Epidermal melanocyte (primary cell): ENCODE measurements at regions not wholly inside any gene's neighbourhood (a gene's known extent, or its start where the extent isn't known, plus 50 kb on each side); places are given as distances from the start of the nearest gene placed in this dataset.

Experiments
- DNase-seq: peaks from one replicate; pipeline ENCODE4 v3.0.0; 2011; ENCODE audit warnings: low spot score; ENCODE audit not compliant: insufficient read length

- DNase-seq: no peak
Measured at GRCh38 chr7:89914711-89915110, 239.6 kb upstream of the STEAP1 start.

GRCh38 chr7:89926194-89926593, 228.1 kb upstream of the STEAP1 start:
- no peak for DNase-seq

- no peak for DNase-seq
Measured at GRCh38 chr7:89926701-89927100, 227.6 kb upstream of the STEAP1 start.

- no peak for DNase-seq
Measured at GRCh38 chr7:89927762-89928161, 226.5 kb upstream of the STEAP1 start.

- no peak for DNase-seq
Measured at GRCh38 chr7:89928451-89928850, 225.8 kb upstream of the STEAP1 start.

- DNase-seq: no peak
Measured at GRCh38 chr7:89934101-89934500, 220.2 kb upstream of the STEAP1 start.

GRCh38 chr7:89943525-89944050, 210.7 kb upstream of the STEAP1 start:
- no peak for DNase-seq

GRCh38 chr7:89958525-89959068, 195.7 kb upstream of the STEAP1 start:
- no peak for DNase-seq

GRCh38 chr7:89966067-89966664, 188.1 kb upstream of the STEAP1 start:
- no peak for DNase-seq

- no peak for DNase-seq
Measured at GRCh38 chr7:89975577-89975976, 178.7 kb upstream of the STEAP1 start.

- DNase-seq: no peak
Measured at GRCh38 chr7:89987665-89988064, 166.6 kb upstream of the STEAP1 start.

- DNase-seq: no peak
Measured at GRCh38 chr7:89988074-89988473, 166.2 kb upstream of the STEAP1 start.

GRCh38 chr7:89989454-89989853, 164.8 kb upstream of the STEAP1 start:
- no peak for DNase-seq

GRCh38 chr7:89994483-89994882, 159.8 kb upstream of the STEAP1 start:
- no peak for DNase-seq

GRCh38 chr7:89998554-89998953, 155.7 kb upstream of the STEAP1 start:
- no peak for DNase-seq

- DNase-seq: no peak
Measured at GRCh38 chr7:90005836-90006235, 148.4 kb upstream of the STEAP1 start.

GRCh38 chr7:90007001-90007654, 147.1 kb upstream of the STEAP1 start:
- DNase-seq: no peak

GRCh38 chr7:90007831-90008230, 146.4 kb upstream of the STEAP1 start:
- DNase-seq: no peak

GRCh38 chr7:90022213-90022612, 132.1 kb upstream of the STEAP1 start:
- no peak for DNase-seq

- DNase-seq: no peak
Measured at GRCh38 chr7:90025771-90026170, 128.5 kb upstream of the STEAP1 start.

- no peak for DNase-seq
Measured at GRCh38 chr7:90033850-90034249, 120.4 kb upstream of the STEAP1 start.

- DNase-seq: no peak
Measured at GRCh38 chr7:90053094-90053493, 101.2 kb upstream of the STEAP1 start.

- no peak for DNase-seq
Measured at GRCh38 chr7:90061077-90061476, 93.2 kb upstream of the STEAP1 start.
